Activated CD8-positive, alpha-beta memory T cell treated with anti-CD3 and anti-CD28 coated beads for 1 hour (primary cell): ENCODE measurements at regions not wholly inside any gene's neighbourhood (a gene's known extent, or its start where the extent isn't known, plus 50 kb on each side); places are given as distances from the start of the nearest gene placed in this dataset.
"Not testable (repeated sequence)": the region's sequence is repeated elsewhere in the genome, so short reads cannot be mapped to it uniquely, and the experiment has no call there.

Experiments used
- DNase-seq, 2 donors: peaks; one replicate each; pipeline ENCODE4 v3.0.0-alpha.2; 2020; ENCODE audit warnings: low read depth in 1 of 2; ENCODE audit errors: extremely low read depth in 1 of 2

DNA sequence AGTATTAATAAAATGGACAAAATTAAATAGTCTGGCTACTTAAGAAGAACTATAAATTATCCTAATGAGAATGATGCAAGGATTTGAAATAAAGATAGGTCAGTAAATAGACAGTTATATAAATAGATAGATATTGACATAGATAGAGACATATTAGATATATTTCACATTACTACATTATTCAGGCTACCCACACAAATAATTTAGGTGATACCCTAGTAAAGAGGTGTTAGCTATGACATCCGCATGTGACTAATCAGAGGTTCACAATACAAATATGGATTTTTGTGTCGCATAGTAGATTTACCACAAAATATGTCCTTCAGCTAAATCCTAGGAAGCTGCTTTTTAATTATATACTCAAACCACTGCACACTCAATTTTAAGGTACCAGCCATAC, 729.0 kb upstream of the ANO3 start:
- no peak for DNase-seq

DNA sequence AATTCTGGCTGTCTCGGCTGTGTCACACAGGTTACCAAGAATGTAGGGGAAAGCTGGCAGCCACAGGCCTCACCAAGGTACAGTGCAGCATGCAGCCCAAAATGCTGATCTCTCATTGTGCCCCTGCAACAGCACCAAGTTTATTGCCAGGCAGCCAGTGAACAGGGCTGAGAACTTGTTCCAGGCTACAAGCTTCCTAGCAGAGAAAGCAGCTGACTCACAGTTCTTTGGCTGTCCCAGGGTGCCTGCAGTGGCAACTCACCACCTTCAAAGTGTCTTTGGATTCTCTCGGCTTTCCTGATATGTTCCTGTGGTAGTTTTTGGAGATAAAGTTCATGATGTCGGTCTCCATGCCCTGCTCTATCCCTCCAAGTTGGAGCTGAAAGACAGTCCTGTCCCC, 719.1 kb upstream of the ANO3 start:
- no peak for DNase-seq

DNA sequence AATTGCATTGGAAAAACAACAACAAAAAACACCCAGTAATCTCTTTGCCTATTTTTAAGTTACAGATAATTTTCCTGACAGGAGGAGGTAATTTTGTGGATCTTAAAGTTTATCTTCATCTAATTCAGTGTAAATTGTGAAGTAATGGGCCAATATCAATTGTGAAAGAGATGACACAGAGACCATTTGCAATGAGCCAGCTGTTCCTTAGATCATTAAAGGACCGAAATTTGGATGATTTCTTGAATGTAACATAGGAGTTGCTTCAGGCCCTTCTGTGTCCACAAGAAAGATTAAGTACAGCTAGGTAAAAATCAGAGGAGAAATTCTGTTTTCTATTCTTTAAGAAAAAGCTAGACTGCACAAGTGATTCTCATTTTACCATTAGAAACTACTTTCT, 718.5 kb upstream of the ANO3 start:
- DNase-seq: no peak

- DNase-seq: no peak
Measured at GRCh38 chr11:25613865-25614264, 718.1 kb upstream of the ANO3 start.

GRCh38 chr11:25615069-25615468, 716.9 kb upstream of the ANO3 start:
- DNase-seq: no peak

GRCh38 chr11:25615841-25616240, 716.1 kb upstream of the ANO3 start:
- no peak for DNase-seq

GRCh38 chr11:25625094-25625493, 706.8 kb upstream of the ANO3 start:
- DNase-seq: no peak

GRCh38 chr11:25628030-25628429, 703.9 kb upstream of the ANO3 start:
- DNase-seq: no peak

- DNase-seq: no peak
Measured at GRCh38 chr11:25633230-25633629, 698.7 kb upstream of the ANO3 start.

DNA sequence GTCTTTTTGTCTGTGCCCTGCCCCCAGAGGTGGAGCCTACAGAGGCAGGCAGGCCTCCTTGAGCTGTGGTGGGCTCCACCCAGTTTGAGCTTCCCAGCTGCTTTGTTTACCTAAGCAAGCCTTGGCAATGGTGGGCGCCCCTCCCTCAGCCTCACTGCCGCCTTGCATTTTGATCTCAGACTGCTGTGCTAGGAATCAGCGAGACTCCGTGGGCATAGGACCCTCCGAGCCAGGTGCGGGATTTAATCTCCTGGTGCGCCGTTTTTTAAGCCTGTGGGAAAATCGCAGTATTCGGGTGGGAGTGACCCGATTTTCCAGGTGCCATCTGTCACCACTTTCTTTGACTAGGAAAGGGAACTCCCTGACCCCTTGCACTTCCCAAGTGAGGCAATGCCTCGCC, 682.7 kb upstream of the ANO3 start:
- DNase-seq: not testable (repeated sequence)

DNA sequence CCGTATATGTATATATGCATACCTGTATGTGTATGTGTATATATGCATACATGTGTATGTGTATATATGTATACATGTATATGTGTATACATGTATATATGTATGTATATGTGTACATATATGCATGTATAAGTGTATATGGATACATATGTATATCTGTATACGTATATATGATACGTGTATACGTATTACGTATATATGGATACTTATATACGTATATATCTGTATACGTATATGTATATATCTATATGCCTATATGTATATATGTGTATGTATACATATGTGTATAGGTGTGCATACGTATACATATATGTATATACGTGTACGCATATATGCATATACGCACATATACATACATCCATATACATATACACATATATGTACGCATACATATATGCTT, 681.6 kb upstream of the ANO3 start:
- no peak for DNase-seq

DNA sequence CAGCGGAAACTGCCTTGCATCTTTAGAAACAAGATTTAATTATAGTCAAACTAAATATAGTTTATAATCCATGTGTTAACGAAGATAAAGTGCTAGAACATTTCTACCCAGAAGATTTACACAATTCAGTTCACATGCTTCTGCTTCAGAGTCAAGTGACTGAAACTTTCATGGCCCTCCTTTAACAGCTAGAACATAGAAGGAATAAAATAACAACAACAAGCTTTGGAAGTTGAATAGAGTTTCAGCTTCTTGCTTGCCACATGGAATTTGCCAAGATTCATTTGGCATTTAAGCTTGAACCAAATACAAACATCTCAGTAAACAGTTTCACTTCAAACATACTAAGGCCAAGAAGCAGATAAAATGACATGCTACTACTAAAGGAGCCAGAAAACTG, 676.3 kb upstream of the ANO3 start:
- no peak for DNase-seq

GRCh38 chr11:25658916-25659315, 673.0 kb upstream of the ANO3 start:
- no peak for DNase-seq

GRCh38 chr11:25659706-25660105, 672.2 kb upstream of the ANO3 start:
- DNase-seq: no peak

- no peak for DNase-seq
Measured at GRCh38 chr11:25667871-25668270, 664.1 kb upstream of the ANO3 start.

- no peak for DNase-seq
Measured at GRCh38 chr11:25691959-25692358, 640.0 kb upstream of the ANO3 start.

DNA sequence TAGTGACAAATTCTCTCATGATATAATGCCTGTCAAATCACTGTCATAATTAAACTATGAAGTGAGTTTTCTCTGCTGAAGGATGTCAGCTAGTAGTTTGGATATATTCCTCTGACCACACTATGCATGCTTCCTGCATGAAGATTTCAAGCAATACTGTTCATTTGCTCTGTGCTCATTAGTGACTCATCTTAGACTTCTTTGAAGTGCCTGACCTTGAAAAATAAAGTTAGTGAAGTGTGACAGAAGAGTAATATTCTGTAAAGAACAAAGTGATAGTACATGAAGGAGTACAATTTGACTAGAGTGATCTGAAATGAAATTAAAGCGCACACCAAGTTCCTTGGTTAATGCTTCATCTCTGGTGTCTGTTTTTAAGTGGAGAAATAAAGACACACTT, 629.5 kb upstream of the ANO3 start:
- DNase-seq: no peak

GRCh38 chr11:25710975-25711374, 621.0 kb upstream of the ANO3 start:
- no peak for DNase-seq

- DNase-seq: no peak
Measured at GRCh38 chr11:25727944-25728343, 604.0 kb upstream of the ANO3 start.

GRCh38 chr11:25730230-25730629, 601.7 kb upstream of the ANO3 start:
- DNase-seq: no peak

DNA sequence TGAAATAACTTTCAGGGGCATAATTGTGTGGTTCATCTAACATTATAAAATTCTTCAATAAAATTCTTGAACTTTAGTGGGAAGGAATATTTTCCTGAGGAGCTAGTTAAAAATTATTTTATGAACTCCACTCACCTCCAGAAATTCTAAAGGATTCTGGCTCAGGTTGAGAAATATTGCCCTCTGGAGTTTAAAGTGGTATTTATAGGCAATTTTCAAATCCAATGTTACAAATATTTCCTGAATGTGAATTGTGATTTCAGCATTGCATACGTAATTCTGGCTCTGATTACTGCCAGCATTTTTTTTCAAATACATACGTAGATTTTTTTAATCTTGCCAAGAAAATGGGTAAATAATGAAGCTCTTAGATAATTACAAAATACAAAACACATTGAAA, 598.2 kb upstream of the ANO3 start:
- DNase-seq: no peak

GRCh38 chr11:25734591-25735211, 597.2 kb upstream of the ANO3 start:
- no peak for DNase-seq

GRCh38 chr11:25737071-25737675, 594.8 kb upstream of the ANO3 start:
- no peak for DNase-seq
